Stimulated activated memory B cell treated with anti-CD40 and anti-IgM and Interleukin-4, amounts not matched to agents 10 μg/mL and 1 μg/mL and 100 μg/mL, for 72 hours (primary cell): ENCODE measurements at regions not wholly inside any gene's neighbourhood (a gene's known extent, or its start where the extent isn't known, plus 50 kb on each side); places are given as distances from the start of the nearest gene placed in this dataset.

ENCODE experiments used
- ATAC-seq: fragments of 150-1000 bp; cut with Tn5 transposase; 2 replicates; pipeline ENCODE4 v1.10.0; 2021
- H3K27ac Mint-ChIP-seq: one replicate; pipeline ENCODE4 v1.8.0; 2022; ENCODE audit warnings: mild to moderate bottlenecking, mixed read lengths
- H3K27me3 Mint-ChIP-seq: one replicate; pipeline ENCODE4 v1.8.0; 2022; ENCODE audit warnings: mixed read lengths
- H3K36me3 Mint-ChIP-seq: one replicate; pipeline ENCODE4 v1.8.0; 2022; ENCODE audit warnings: mixed read lengths
- H3K4me1 Mint-ChIP-seq: one replicate; pipeline ENCODE4 v1.8.0; 2022; ENCODE audit warnings: mixed read lengths
- H3K4me3 Mint-ChIP-seq: one replicate; pipeline ENCODE4 v1.8.0; 2022; ENCODE audit warnings: mild to moderate bottlenecking, moderate library complexity, mixed read lengths
- H3K9me3 Mint-ChIP-seq: one replicate; pipeline ENCODE4 v1.8.0; 2022; ENCODE audit warnings: mixed read lengths

DNA sequence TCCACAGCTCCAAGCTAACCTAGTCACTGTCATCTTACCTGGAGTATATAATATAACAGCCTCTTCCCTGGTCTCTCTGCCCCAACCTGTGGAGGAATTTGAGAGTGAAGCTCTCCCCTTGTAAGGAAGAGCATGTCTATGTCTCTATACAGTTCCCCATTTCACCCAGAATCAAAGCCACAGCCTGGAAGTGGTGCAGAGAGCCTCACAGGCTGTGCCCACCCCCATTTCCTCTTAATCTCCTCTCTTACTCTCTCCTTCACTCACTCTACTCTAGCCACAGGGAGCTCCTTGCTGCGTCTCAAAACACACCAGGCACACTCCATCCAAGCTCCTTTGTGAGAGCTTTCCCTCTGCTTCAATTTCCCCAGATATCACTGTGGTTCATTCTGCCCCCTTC is 302.5 kb upstream of the ISX start:
- Mint-ChIP-seq H3K36me3 (no peaks in the 10 kb centered on the region), H3K4me1 (no peaks in the 10 kb centered on the region), H3K9me3 (no peaks in the 10 kb centered on the region), H3K27me3 (no peaks in the 10 kb centered on the region), H3K27ac (no peak overlapping the region), H3K4me3 (no peak overlapping the region)
- ATAC-seq, result no peak

DNA sequence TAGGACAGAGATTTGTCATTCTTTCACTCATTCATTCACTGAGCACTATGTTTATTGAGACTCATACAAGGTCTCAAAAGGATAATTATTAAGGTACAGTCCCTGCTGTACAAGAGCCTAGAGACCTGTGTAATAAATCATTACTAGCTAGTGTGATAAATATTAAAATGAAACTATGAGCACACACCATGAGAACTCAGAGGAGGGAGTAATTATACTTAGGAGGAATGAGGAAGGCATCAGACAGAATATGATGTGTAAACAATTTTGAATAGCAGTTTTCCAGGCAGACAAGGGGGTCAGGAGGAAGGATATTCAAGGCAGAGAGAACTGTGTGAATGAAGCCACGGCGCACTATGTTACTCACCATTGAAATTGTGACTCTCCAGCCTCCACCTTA is 300.8 kb upstream of the ISX start:
- Mint-ChIP-seq H3K9me3 (no peaks in the 10 kb centered on the region), H3K27ac (no peak overlapping the region), H3K27me3 (no peaks in the 10 kb centered on the region), H3K4me3 (no peak overlapping the region), H3K4me1 (no peaks in the 10 kb centered on the region), H3K36me3 (no peaks in the 10 kb centered on the region)
- no peak for ATAC-seq

DNA sequence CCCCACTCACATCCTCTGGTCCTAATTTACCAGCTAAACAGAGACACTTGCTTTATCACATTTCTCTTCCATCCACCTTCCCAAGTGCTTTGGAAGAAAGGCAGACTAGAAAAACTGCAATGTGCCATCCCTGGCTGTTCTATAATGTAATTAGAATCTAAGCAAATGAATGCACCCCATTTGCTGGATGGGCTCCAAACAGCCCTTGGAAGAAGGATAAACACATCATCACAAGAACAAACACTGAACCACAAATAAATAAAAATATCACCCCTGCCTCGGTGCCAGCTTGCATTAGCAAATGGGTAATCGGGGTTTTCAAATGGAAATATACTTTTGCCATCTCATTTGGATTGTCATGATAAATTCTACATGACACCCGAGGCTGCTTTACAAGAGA is 296.6 kb upstream of the ISX start:
- H3K27ac Mint-ChIP-seq, result no peak overlapping the region
- no peaks in the 10 kb centered on the region for H3K4me1 Mint-ChIP-seq

DNA sequence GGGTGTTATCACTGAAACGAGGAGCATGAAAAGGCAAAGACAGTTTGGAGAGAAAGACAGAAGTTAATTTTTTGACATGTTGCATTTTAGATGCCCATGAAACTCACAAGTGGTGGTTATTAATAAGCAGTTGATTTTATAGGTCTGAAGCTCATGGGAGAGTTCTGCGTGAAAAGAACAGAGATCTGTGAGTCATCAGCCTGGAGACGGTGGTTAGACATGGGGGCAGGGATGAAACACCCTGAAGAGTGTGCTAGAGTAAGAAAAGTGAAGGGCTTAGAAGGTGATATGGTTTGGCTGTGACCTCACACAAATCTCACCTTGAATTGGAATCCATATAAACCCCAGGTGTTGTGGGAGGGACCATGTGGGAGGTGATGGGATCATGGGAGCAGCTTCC is 289.1 kb upstream of the ISX start:
- H3K4me1 Mint-ChIP-seq, result no peaks in the 10 kb centered on the region
- H3K27me3 Mint-ChIP-seq, result no peaks in the 10 kb centered on the region
- ATAC-seq, result no peak
- no peaks in the 10 kb centered on the region for H3K36me3 Mint-ChIP-seq
- no peak overlapping the region for H3K4me3 Mint-ChIP-seq
- peaks cover 19% of the 10 kb centered on the region for H3K9me3 Mint-ChIP-seq
- H3K27ac Mint-ChIP-seq, result no peak overlapping the region

More for the DNA sequence above, 296.6 kb upstream of the ISX start:
- Mint-ChIP-seq H3K36me3 (no peaks in the 10 kb centered on the region), H3K4me3 (no peak overlapping the region), H3K9me3 (no peaks in the 10 kb centered on the region), H3K27me3 (no peaks in the 10 kb centered on the region)
- no peak for ATAC-seq

DNA sequence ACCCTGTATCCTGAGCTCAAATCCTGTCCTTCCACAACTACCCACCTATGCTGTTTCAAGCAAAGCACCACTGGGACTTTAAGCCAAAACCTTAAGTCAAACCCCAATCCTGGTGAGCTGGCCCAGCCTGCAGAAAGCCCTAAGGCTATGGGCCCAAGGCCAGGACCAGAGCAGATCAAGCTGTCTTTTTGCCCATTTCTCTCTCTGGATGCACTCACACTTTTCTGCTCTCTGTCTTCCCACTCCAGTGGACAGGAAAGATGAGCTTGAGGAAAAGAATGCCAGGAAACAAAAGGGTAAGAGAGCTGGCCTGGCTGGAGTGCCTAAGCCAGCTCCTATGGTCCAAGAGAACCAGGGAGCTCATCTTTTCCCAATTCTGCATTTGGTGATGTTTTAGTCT is 284.3 kb upstream of the ISX start:
- no peak for ATAC-seq
- H3K36me3 Mint-ChIP-seq, result no peaks in the 10 kb centered on the region
- H3K27ac Mint-ChIP-seq, result no peak overlapping the region
- H3K27me3 Mint-ChIP-seq, result peaks cover 8% of the 10 kb centered on the region
- H3K4me1 Mint-ChIP-seq, result no peaks in the 10 kb centered on the region
- H3K4me3 Mint-ChIP-seq, result no peak overlapping the region
- H3K9me3 Mint-ChIP-seq, result peaks cover 18% of the 10 kb centered on the region

DNA sequence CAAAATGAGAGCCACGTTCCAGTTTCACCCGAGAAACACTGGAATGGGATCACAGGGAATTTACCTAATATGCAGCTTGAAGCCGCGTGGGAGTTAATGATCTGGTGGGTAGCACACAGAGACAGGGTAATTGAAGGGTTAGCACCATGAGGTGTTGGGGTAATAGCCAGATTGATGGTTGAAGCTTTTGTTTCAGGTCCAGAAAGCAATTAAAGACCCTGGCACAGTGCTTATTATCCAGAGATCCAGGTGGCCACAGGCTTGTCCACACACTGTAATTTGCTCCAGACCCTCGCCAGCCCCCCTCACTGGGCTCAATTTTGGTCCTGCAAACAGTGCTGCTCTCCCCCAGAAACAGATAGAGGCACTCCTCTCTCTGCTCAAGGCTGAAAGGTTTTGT is 282.5 kb upstream of the ISX start:
- no peak for ATAC-seq
- Mint-ChIP-seq H3K27ac (no peak overlapping the region), H3K36me3 (no peaks in the 10 kb centered on the region), H3K27me3 (peaks cover 8% of the 10 kb centered on the region), H3K4me1 (no peaks in the 10 kb centered on the region), H3K9me3 (peaks cover 9% of the 10 kb centered on the region), H3K4me3 (no peak overlapping the region)

DNA sequence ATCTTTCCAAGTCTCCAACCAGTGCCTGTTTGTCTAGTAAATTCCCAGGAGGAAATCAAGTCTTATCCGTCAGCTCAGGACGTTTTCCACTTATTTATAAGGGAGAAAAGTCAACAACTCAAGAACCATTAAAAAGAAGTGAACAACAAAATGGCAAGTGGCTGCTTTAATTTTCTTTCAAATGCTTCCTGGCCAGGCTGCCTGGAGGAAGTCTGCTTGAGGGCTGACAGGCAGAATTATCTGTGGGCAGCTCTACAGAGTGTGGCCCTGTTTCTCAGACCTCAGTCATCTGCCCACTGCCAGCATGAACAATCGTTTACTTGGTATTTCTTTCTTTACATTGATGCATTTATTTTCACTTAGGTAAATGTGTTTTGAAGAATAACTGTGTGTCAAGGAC is 281.9 kb upstream of the ISX start:
- Mint-ChIP-seq H3K27me3 (peaks cover 8% of the 10 kb centered on the region), H3K36me3 (no peaks in the 10 kb centered on the region), H3K9me3 (peaks cover 7% of the 10 kb centered on the region), H3K4me3 (no peak overlapping the region), H3K4me1 (no peaks in the 10 kb centered on the region), H3K27ac (no peak overlapping the region)
- ATAC-seq, result no peak

DNA sequence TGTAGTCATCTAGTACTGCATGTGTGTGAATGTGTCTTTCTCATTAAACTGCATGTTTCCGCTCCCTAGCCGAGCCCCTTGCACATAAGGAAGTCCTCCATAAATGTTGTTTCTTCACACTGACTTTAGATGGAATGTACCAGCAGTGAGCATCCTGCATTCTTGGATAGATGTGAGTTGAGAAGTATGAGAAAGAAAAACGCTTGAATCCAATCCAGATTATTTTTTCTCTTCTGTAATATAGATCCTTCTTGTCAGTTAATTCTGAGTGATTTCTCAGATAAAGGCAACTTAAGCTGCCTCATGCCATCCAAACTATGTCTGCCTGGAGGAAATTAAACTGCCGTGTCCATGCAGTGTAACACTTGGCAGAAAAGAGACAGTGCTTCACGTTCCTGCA is 268.1 kb upstream of the ISX start:
- Mint-ChIP-seq H3K36me3 (no peaks in the 10 kb centered on the region), H3K27me3 (no peaks in the 10 kb centered on the region), H3K27ac (no peak overlapping the region), H3K9me3 (peaks cover 5% of the 10 kb centered on the region), H3K4me3 (no peak overlapping the region), H3K4me1 (no peaks in the 10 kb centered on the region)
- ATAC-seq, result no peak

DNA sequence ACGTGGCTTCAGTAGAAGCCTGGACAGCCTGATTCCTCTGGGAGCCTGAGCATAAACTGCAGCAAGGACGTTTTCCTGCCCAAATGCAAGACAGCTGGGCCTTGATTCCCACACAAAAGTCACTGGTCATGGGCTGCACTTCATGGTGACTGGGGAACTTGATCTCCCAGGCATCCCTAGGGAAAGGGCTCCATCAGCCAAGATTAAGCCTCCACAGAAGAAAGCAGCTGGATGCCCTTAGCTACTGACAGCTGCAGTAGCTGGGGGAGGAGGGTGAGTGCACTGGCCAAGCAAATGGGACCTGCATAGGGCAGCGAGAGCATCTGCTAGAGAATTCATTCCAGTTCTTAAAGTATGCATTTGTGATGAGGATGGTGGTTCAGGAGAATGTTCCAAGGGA is 267.4 kb upstream of the ISX start:
- no peaks in the 10 kb centered on the region for H3K27me3 Mint-ChIP-seq
- H3K4me1 Mint-ChIP-seq, result no peaks in the 10 kb centered on the region
- no peaks in the 10 kb centered on the region for H3K36me3 Mint-ChIP-seq
- no peak overlapping the region for H3K4me3 Mint-ChIP-seq
- no peak for ATAC-seq
- peaks cover 3% of the 10 kb centered on the region for H3K9me3 Mint-ChIP-seq
- no peak overlapping the region for H3K27ac Mint-ChIP-seq

DNA sequence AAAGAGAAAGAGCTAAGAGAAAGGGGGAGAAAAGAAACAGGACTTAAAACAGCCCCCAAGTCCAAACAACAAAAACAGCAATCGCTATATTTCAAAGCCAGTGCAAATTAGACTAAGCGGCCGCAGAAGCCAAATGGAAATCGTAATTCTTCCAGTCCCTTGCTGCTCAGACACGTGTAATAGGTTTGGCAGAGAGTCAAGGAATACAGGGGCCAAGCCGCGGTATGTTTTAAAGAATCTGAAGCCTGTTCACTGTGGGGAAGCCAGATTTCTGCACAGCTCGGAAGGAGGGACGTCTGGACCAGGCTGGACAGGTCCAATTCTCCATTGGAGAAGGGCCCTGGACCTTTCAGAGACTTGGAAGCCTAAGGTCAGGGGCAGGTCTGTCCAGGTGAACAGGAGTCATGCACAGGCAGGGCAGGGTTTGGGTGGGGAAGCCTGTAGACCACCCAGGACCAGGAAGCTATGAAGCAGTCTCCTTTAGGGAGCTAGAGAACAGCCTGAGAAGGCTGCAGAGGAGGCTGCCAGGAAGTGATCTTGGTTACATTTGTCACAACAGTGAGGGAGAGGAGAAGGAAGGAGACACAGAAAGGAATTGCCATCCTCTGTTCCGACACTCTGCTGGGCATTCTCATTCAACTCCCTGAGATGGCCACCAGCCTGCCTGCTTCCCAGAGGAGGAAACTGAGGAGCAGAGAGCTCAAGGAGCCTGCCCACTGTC is 265.5 kb upstream of the ISX start:
- no peaks in the 10 kb centered on the region for H3K4me1 Mint-ChIP-seq
- no peaks in the 10 kb centered on the region for H3K36me3 Mint-ChIP-seq
- H3K9me3 Mint-ChIP-seq, result peaks cover 3% of the 10 kb centered on the region
- no peak overlapping the region for H3K27ac Mint-ChIP-seq
- no peaks in the 10 kb centered on the region for H3K27me3 Mint-ChIP-seq
- no peak overlapping the region for H3K4me3 Mint-ChIP-seq
- no peak for ATAC-seq

DNA sequence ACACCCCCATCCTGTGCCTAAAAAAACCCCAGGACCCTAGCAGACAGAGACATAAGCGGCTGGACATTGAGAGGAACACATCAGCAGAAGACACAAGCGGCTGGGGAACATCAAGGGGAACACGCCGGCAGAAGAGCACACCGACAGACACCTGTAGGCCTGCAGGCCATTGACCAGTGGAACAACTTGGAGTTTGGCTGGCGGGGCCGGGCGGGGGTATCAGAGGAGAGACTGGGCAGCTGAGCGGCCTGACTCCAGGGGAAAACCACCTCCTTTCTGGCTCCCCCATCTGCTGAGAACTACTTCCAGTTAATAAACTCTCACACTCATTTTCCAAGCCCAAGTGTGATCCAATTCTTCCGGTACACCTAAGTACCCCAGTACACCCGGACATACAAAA is 264.7 kb upstream of the ISX start:
- Mint-ChIP-seq H3K9me3 (peaks cover 3% of the 10 kb centered on the region), H3K27me3 (no peaks in the 10 kb centered on the region), H3K4me1 (no peaks in the 10 kb centered on the region), H3K36me3 (no peaks in the 10 kb centered on the region), H3K27ac (no peak overlapping the region), H3K4me3 (no peak overlapping the region)
- no peak for ATAC-seq

DNA sequence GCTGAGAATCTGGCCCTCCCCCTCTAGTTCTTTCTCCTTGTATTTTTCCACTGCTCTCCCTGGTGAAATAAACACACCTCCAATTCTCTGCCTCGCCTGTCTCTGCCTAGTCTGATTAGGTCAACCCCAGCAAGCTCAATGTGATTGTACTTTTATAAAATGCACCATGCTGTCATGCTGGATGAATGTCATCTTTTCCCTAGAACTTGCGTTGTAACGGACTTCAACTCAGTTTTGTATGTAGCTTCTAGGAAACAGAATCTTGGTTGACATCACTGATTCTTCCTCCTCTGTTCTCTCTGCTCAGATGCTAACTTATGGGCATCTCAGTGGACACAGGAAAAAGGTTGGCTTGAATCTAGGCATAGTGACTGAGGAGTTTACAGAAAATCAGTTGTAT is 261.9 kb upstream of the ISX start:
- Mint-ChIP-seq H3K9me3 (peaks cover 3% of the 10 kb centered on the region), H3K27ac (no peak overlapping the region), H3K4me3 (no peak overlapping the region), H3K4me1 (no peaks in the 10 kb centered on the region), H3K27me3 (peaks cover 8% of the 10 kb centered on the region), H3K36me3 (no peaks in the 10 kb centered on the region)
- no peak for ATAC-seq

DNA sequence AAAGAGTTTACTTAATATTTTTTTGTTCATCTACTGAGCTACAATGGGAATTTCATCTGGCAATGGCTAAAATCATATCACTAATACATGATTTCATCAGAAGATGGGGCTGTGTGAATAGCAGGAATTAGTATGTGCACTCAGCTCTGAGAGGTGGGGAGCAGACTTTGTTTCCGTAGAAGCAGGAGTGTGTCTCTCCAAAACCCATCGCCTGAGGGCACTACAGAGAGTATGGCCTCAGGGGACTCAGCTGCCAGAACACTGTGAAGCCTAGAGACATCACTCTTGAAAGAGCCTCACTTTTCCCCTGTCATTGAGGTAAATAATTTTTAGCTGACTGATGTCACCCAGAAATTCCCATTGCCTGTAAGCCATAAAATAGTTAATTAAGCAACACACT is 261.4 kb upstream of the ISX start:
- H3K36me3 Mint-ChIP-seq, result no peaks in the 10 kb centered on the region
- peaks cover 13% of the 10 kb centered on the region for H3K27me3 Mint-ChIP-seq
- H3K4me3 Mint-ChIP-seq, result no peak overlapping the region
- H3K4me1 Mint-ChIP-seq, result no peaks in the 10 kb centered on the region
- peaks cover 1% of the 10 kb centered on the region for H3K9me3 Mint-ChIP-seq
- no peak overlapping the region for H3K27ac Mint-ChIP-seq
- no peak for ATAC-seq

DNA sequence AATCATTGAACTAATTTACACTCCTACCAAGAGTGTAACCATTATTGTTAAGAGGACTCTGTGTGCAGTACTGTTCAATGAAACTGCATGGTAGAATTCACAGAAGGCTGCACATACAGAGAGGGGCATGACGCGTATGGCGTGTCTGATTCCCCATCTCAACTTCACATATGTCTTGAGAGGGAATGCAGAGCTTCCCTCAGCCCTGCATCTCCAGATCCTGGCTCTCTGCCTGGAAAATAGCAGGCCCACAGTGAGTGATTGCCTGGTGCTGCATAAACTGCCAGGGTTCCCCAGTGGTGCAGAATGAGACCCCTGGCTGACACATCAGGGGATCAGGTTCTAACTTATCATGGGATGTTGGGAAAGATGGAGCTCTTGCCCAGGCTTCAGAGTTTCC is 260.2 kb upstream of the ISX start:
- Mint-ChIP-seq H3K4me3 (no peak overlapping the region), H3K9me3 (no peaks in the 10 kb centered on the region), H3K4me1 (no peaks in the 10 kb centered on the region), H3K27me3 (peaks cover 16% of the 10 kb centered on the region), H3K27ac (no peak overlapping the region), H3K36me3 (no peaks in the 10 kb centered on the region)
- no peak for ATAC-seq

DNA sequence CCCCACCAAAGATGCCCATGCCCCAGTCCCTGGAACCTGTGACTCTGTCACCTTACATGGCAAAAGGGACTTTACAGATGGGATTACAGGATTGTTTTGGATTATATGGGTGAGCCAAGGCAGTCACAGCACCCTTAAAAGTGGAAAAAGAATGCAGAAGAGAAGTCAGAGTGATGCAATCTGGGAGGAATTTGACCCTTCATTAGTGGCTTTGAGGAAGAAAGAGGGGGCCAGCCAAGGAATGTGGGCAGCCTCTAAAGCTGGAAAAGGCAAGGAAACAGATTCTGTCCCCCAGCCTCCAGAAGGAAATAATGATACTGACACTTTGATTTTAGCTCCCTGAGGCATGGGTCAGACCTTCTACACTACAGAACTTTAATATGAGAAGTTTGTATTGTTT is 257.3 kb upstream of the ISX start:
- H3K4me3 Mint-ChIP-seq, result no peak overlapping the region
- H3K27me3 Mint-ChIP-seq, result peaks cover 23% of the 10 kb centered on the region
- ATAC-seq, result no peak
- H3K36me3 Mint-ChIP-seq, result no peaks in the 10 kb centered on the region
- peaks cover 3% of the 10 kb centered on the region for H3K9me3 Mint-ChIP-seq
- no peak overlapping the region for H3K27ac Mint-ChIP-seq
- no peaks in the 10 kb centered on the region for H3K4me1 Mint-ChIP-seq

DNA sequence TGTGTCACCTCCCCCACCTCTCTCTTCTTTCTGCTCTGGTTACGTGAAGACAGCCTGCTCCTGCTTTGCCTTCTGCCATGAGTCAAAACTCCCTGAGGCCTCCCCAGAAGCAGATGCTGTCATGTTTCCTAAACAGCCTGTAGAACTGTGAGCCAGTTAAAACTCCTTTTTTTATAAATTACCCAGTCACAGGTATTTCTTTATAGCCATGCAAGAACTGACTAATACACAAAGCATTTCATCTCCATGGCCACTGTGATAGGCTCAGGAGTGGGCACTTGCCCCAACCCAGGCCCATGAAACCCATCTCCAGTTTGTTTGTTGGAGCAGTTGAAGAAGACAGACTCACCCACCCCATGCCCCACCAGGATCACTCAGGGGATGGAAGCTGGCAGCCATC is 253.3 kb upstream of the ISX start:
- no peak for ATAC-seq
- Mint-ChIP-seq H3K4me3 (no peak overlapping the region), H3K9me3 (peaks cover 11% of the 10 kb centered on the region), H3K27ac (no peak overlapping the region), H3K27me3 (peaks cover 35% of the 10 kb centered on the region), H3K36me3 (no peaks in the 10 kb centered on the region), H3K4me1 (no peaks in the 10 kb centered on the region)
